Lower leg skin (tissue), 3 donors: ENCODE measurements at regions not wholly inside any gene's neighbourhood (a gene's known extent, or its start where the extent isn't known, plus 50 kb on each side); places are given as distances from the start of the nearest gene placed in this dataset.

Experiments
- CTCF ChIP-seq, 3 donors: fragments of 450-650 bp; IDR thresholded peaks; one replicate each; pipeline ENCODE4 v1.5.1; 2016; ENCODE audit warnings: antibody characterized with exemption in 3 of 3, mild to moderate bottlenecking in 3 of 3, moderate library complexity in 2 of 3
- POLR2A ChIP-seq, 2 donors: fragments of 450-650 bp; IDR thresholded peaks; one replicate each; pipeline ENCODE4 v1.6.1; 2016 to 2017; ENCODE audit warnings: antibody characterized with exemption in 2 of 2, mild to moderate bottlenecking in 1 of 2, moderate library complexity in 1 of 2

- no peak for TF ChIP-seq CTCF (IDR thresholded peaks at IDR 0.05)
- TF ChIP-seq POLR2A (IDR thresholded peaks at IDR 0.05), result no peak
Measured at GRCh38 chr2:16261071-16261470, 320.7 kb downstream of the MYCN start.
